Fibroblast of skin of scalp (primary cell): ENCODE measurements at regions not wholly inside any gene's neighbourhood (a gene's known extent, or its start where the extent isn't known, plus 50 kb on each side); places are given as distances from the start of the nearest gene placed in this dataset.

ENCODE experiments used
- DNase-seq: peaks from one replicate; pipeline ENCODE4 v3.0.0-alpha.2; 2013

- no peak for DNase-seq
These were observed 289.4 kb upstream of the FMN2 start for GRCh38 chr1:239802275-239802674.

- no peak for DNase-seq
These were observed 287.9 kb upstream of the FMN2 start for GRCh38 chr1:239803781-239804180.

DNA sequence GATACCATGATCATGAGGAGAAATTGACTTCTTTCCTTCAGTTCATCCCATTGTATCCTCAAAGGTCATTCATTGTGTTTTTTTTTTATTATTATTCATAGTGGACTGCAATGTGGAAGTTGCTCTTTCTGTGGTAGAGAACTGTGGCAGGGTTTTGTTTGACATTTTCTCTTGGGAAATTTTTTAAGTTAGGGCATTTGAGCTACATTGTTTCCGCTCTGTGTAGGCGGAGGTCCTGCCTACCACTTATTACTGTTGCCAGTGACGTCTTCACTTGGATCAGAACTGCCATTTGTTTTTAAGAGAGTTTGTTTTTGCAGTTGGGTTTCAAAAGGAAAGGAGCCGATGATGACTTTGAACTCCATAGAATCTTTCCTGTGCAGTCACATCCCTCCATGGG, 287.4 kb upstream of the FMN2 start:
- no peak for DNase-seq

DNA sequence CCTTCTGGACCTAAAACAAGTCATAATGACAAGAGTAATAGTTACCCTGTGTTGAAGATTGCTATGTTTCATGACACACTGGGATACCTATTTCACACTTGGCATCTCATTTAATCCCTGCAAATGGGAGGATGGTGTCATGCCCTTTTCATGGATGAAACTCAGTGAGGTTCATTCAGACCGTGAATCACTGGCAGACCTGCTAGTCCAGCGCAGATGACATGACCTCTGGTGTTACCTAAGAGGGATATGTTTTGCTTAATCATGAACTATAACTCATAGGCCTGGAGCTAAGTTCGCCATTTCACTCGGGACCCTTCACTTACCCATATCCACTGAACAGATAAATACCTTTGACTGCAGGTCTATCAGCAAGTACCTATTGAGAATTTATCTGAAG, 286.6 kb upstream of the FMN2 start:
- DNase-seq, result no peak

GRCh38 chr1:239805851-239806772, 285.6 kb upstream of the FMN2 start:
- no peak for DNase-seq

DNA sequence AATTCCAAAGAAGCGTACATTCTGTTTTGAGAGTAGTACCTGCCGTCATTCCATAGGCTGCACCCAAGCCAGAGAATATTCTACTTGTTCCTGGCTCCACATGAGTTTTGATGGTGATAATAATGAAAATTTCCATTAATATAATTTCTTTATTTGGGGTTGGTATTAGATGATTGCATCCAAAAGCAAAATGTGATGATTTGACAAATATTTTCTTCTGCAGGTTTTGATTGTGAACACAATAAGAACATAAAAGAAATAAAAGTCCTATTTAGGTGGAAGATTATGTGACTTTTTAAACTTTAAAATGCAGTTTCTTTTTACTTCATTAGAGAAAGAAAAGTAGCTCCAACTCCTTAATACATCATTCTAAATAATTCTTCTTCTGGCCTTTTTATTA, 284.8 kb upstream of the FMN2 start:
- DNase-seq, result no peak

DNA sequence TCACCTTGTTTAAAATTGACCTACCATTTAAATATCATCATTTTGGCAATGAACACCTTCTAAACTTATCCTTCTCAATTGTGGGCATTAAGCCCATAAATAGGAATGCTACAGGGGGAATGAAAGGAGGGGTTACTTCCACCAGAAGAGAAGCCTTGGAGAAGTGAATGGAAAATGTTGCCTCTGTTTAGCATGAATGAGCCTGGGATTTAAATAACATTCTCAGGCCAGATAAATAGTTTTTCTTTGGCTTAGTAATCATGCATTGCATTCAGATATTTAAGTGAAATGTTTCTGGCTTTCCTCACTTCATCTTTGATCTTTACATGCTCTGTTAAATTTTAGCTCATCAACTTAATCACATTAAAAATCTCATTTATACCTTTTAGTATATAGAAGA, 284.3 kb upstream of the FMN2 start:
- no peak for DNase-seq

DNA sequence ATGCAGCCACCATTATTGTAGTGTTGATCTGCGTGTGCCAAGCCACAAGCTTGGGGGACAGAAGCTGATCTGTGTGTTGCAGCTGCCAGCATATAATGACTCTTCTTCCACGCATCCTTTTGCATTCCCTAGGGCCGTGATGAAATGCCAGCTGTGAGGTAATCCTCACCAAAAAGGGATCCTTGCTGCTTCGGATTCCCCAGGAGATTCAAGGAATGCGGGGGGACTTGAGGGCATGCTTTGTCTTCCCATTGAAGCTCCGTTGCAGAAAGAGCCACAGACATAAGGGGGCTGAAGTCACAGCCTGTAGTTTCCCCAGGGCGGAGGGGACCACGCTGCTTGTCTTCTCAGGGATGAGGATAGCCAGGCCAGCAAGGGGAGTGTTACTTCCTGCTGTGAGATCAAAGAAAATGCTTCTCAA, 281.6 kb upstream of the FMN2 start:
- peak; percentile 88 for DNase-seq

DNA sequence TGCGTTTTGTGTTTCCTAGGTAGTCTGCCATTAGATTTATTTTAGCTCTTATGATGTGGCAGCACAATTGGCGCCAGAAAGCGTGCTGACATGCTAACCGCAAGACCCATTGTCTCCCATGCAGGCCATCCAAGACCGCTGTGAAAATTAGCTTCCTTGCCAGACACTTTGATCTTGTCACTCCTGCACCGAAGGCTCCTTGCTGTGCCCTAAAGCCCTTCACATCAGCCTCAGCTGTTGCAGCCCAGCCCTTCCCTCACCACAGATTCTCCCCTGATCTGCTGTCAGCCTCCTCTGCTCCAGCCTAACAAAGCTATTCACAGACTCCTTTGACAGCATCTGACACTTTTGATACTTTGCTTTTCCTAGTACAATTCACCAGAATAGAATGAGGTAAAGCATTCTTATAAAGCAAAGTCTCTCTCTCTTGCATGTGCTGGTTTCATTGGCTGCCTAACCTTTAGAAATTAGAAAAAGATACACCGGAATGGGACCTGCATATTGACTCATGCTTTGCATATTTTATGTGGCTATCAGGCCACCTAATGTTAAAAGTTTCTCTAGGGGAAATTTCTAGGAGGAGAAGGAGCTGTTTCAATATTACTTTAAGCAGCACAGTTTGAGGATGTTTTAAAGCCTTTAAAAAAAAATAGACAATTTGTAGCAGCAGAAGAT, 280.3 kb upstream of the FMN2 start:
- DNase-seq, result peak; percentile 33

GRCh38 chr1:239812580-239812979, 279.1 kb upstream of the FMN2 start:
- DNase-seq, result no peak

- peak; percentile 83 for DNase-seq
These were observed 277.3 kb upstream of the FMN2 start for GRCh38 chr1:239814306-239814881.

DNA sequence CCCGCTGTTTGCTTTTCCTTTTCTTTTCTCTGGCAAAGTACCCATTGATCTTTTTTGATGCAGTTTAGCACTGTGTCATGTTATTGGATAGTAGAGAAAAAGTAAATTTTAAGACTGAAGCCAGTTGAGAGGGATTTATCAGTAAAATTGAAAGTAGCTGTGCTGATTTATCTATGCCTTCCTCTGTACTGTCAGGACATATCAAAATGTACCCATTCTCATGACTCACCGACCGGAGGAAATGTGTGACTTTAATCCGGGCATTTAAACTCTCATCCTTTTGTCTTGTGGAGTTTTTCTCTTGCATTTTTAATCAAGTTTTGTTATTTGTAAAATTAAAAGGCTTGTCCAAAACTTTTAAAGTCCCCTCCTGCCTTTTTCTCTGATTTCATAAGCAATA, 276.6 kb upstream of the FMN2 start:
- DNase-seq, result no peak

DNA sequence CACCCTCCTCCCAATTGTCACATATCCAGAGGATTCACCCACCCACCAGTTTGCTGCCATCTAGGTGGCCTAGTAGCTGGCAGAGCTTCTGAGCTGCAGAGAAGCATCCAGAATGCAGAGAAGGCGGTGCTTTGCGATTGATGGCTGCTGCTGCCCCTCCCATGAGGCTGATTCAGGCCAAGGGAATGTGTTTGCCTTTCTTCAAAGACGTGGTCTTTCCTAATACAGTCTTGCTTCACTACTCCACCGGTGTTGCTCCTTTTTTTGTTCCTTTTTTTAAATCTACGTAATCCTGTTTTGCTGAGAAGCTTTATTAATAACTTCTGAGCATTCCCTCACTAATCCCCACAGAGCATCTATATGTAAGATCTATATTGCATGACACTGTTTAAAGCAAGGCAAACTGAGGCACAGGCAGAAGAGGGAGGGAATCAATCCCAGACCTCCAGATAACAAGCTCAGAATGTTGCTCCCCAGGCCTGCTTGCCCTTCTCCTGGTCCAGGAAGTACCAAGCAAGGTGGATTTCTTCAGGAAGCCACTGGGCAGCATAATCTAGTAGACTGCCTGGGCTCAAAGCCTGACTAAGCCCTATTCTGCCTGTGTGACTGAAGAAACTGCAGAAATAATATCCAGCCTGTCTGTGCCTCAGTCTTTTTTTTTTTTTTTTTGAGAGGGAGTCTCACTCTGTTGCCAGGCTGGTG, 275.5 kb upstream of the FMN2 start:
- peak; percentile 79 for DNase-seq

DNA sequence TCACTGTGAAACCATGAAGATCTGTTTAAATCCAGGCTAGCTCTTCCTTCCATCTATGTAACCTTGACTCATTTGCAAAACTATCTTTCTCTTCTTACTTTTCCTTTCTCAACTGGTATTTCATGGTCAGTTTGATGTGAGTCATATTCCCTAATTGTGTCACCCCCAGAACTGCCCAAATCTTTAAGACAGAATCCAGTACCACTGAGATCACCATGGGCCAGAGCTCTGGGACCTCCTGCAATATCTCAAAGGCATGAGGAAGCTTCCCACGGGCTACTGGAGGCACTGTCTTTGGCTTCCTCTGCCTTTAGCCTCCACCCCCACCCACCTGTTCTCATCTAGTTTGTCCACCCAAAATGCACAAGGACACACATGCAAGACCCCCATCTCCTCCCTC, 274.4 kb upstream of the FMN2 start:
- DNase-seq, result no peak

DNA sequence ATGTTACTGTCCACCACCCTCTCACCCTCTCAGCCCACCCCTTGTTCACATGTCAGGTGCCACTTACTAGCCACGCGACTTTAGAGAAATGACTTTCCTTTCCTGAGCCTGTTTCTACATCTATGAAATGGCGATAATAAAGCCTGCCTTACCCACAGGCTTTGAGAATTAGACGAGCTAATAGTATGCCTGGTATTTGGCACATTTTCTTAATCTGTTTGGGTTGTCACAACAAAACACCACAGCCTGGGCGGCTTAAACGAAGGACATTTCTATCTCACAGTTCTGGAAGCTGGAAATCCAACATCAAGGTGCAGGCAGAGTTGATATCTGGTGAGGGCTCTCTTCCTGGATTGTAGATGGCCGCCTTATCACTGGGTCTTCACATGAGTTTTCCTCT, 273.9 kb upstream of the FMN2 start:
- DNase-seq, result no peak

GRCh38 chr1:239819096-239819495, 272.6 kb upstream of the FMN2 start:
- DNase-seq, result no peak

- no peak for DNase-seq
These were observed 271.9 kb upstream of the FMN2 start for GRCh38 chr1:239819756-239820250.

- no peak for DNase-seq
These were observed 267.8 kb upstream of the FMN2 start for GRCh38 chr1:239823852-239824251.

- no peak for DNase-seq
These were observed 265.5 kb upstream of the FMN2 start for GRCh38 chr1:239826211-239826610.

GRCh38 chr1:239826736-239827135, 264.9 kb upstream of the FMN2 start:
- no peak for DNase-seq

DNA sequence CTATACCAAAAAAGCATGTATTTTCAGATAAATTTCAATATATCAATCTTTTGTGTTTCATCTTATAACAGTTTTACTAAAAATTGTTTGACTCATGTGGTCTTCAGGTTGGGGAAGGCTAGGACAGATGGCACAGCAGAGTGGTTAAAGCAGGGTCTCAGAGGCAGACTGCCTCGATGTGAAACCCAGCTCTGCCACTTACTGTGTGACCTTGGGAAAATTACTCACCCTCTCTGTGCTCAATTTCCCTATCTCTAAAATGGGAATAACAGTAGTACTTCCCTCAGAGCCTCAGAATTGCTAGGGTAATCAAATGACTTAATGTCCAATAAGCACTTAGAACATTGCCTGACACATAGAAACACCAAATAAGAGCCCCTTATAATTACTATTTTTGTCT, 262.1 kb upstream of the FMN2 start:
- DNase-seq, result no peak

GRCh38 chr1:239831577-239832355, 259.9 kb upstream of the FMN2 start:
- no peak for DNase-seq
